Adipocyte (in vitro differentiated cells): ENCODE measurements at regions not wholly inside any gene's neighbourhood (a gene's known extent, or its start where the extent isn't known, plus 50 kb on each side); places are given as distances from the start of the nearest gene placed in this dataset.
A peak's percentile ranks its signal among the peaks of the same experiment; 100 is the strongest.
"Not testable (repeated sequence)": the region's sequence is repeated elsewhere in the genome, so short reads cannot be mapped to it uniquely, and the experiment has no call there.

Experiments used
- DNase-seq: peaks from one replicate; pipeline ENCODE4 v3.0.0-alpha.2; 2015; ENCODE audit warnings: low read depth
- H3K27me3 ChIP-seq: replicated peaks from 2 replicates; pipeline ENCODE4 v1.7.0; 2013; ENCODE audit warnings: mild to moderate bottlenecking, low read length, moderate library complexity; ENCODE audit not compliant: control insufficient read depth, insufficient read depth
- H3K36me3 ChIP-seq: 2 replicates; pipeline ENCODE4 v1.7.0; 2013; ENCODE audit warnings: low read length, mild to moderate bottlenecking, moderate library complexity; ENCODE audit not compliant: control insufficient read depth, insufficient read depth, severe bottlenecking
- H3K4me1 ChIP-seq: 2 replicates; pipeline ENCODE4 v1.7.0; 2013; ENCODE audit warnings: mild to moderate bottlenecking, low read length, moderate library complexity; ENCODE audit not compliant: control insufficient read depth, insufficient read depth
- H3K4me3 ChIP-seq: 2 replicates; pipeline ENCODE4 v1.7.0; 2013; ENCODE audit warnings: mild to moderate bottlenecking, low read length, moderate library complexity
- H3K9ac ChIP-seq: 2 replicates; pipeline ENCODE4 v1.7.0; 2013; ENCODE audit warnings: mild to moderate bottlenecking, low read length, moderate library complexity
- H3K9me3 ChIP-seq: 2 replicates; pipeline ENCODE4 v1.7.0; 2013; ENCODE audit warnings: mild to moderate bottlenecking, low read length, moderate library complexity; ENCODE audit not compliant: control insufficient read depth

GRCh38 chr17:70750983-70751382 lies 581.7 kb downstream of the KCNJ2 start:
- no peaks in the 10 kb centered on the region for H3K9me3 ChIP-seq
- H3K4me3 ChIP-seq: no peak overlapping the region
- no peaks in the 10 kb centered on the region for H3K27me3 ChIP-seq
- DNase-seq: no peak
- no peaks in the 10 kb centered on the region for H3K4me1 ChIP-seq
- no peak overlapping the region for H3K9ac ChIP-seq
- no peaks in the 10 kb centered on the region for H3K36me3 ChIP-seq

- H3K9ac ChIP-seq, H3K4me1 ChIP-seq, H3K4me3 ChIP-seq, DNase-seq, H3K9me3 ChIP-seq, H3K36me3 ChIP-seq, H3K27me3 ChIP-seq: not testable (repeated sequence)
Measured at GRCh38 chr17:70752461-70752860, 583.1 kb downstream of the KCNJ2 start.

GRCh38 chr17:70752966-70753467 lies 583.7 kb downstream of the KCNJ2 start:
- H3K27me3 ChIP-seq: no peaks in the 10 kb centered on the region
- H3K9ac ChIP-seq: no peak overlapping the region
- no peak for DNase-seq
- H3K4me1 ChIP-seq: no peaks in the 10 kb centered on the region
- H3K4me3 ChIP-seq: no peak overlapping the region
- H3K9me3 ChIP-seq: no peaks in the 10 kb centered on the region
- no peaks in the 10 kb centered on the region for H3K36me3 ChIP-seq

GRCh38 chr17:70763018-70763417 lies 593.7 kb downstream of the KCNJ2 start:
- H3K9me3 ChIP-seq: no peaks in the 10 kb centered on the region
- H3K9ac ChIP-seq: no peak overlapping the region
- no peaks in the 10 kb centered on the region for H3K4me1 ChIP-seq
- H3K27me3 ChIP-seq: no peaks in the 10 kb centered on the region
- no peak overlapping the region for H3K4me3 ChIP-seq
- no peaks in the 10 kb centered on the region for H3K36me3 ChIP-seq
- no peak for DNase-seq

GRCh38 chr17:70767102-70767701 lies 597.9 kb downstream of the KCNJ2 start:
- H3K9me3 ChIP-seq: no peaks in the 10 kb centered on the region
- no peaks in the 10 kb centered on the region for H3K27me3 ChIP-seq
- peak; percentile 54 for DNase-seq
- H3K4me3 ChIP-seq: no peak overlapping the region
- no peak overlapping the region for H3K9ac ChIP-seq
- H3K4me1 ChIP-seq: no peaks in the 10 kb centered on the region
- no peaks in the 10 kb centered on the region for H3K36me3 ChIP-seq

GRCh38 chr17:70769956-70770355 lies 600.6 kb downstream of the KCNJ2 start:
- H3K27me3 ChIP-seq: no peaks in the 10 kb centered on the region
- peaks cover 4% of the 10 kb centered on the region for H3K4me1 ChIP-seq
- no peak overlapping the region for H3K4me3 ChIP-seq
- no peaks in the 10 kb centered on the region for H3K9me3 ChIP-seq
- DNase-seq: no peak
- H3K9ac ChIP-seq: no peak overlapping the region
- H3K36me3 ChIP-seq: no peaks in the 10 kb centered on the region

GRCh38 chr17:70771804-70772386 lies 602.6 kb downstream of the KCNJ2 start:
- DNase-seq: no peak
- Histone ChIP-seq H3K4me3 (no peak overlapping the region), H3K36me3 (no peaks in the 10 kb centered on the region), H3K9me3 (no peaks in the 10 kb centered on the region), H3K27me3 (no peaks in the 10 kb centered on the region), H3K9ac (no peak overlapping the region), H3K4me1 (peaks cover 11% of the 10 kb centered on the region)

GRCh38 chr17:70772761-70773160 lies 603.4 kb downstream of the KCNJ2 start:
- Histone ChIP-seq H3K9ac (no peak overlapping the region), H3K4me1 (peaks cover 11% of the 10 kb centered on the region), H3K36me3 (no peaks in the 10 kb centered on the region), H3K9me3 (no peaks in the 10 kb centered on the region), H3K4me3 (no peak overlapping the region), H3K27me3 (no peaks in the 10 kb centered on the region)
- DNase-seq: no peak

GRCh38 chr17:70773258-70773657 lies 603.9 kb downstream of the KCNJ2 start:
- Histone ChIP-seq H3K9me3 (no peaks in the 10 kb centered on the region), H3K27me3 (no peaks in the 10 kb centered on the region), H3K4me3 (no peak overlapping the region), H3K36me3 (no peaks in the 10 kb centered on the region), H3K9ac (no peak overlapping the region), H3K4me1 (peaks cover 11% of the 10 kb centered on the region)
- DNase-seq: no peak

GRCh38 chr17:70774339-70775117 lies 605.2 kb downstream of the KCNJ2 start:
- no peak for DNase-seq
- Histone ChIP-seq H3K4me3 (no peak overlapping the region), H3K36me3 (no peaks in the 10 kb centered on the region), H3K27me3 (no peaks in the 10 kb centered on the region), H3K9me3 (no peaks in the 10 kb centered on the region), H3K9ac (no peak overlapping the region), H3K4me1 (peaks cover 11% of the 10 kb centered on the region)

- Histone ChIP-seq H3K36me3 (no peaks in the 10 kb centered on the region), H3K4me3 (no peak overlapping the region), H3K9ac (no peak overlapping the region), H3K27me3 (no peaks in the 10 kb centered on the region), H3K4me1 (peaks cover 11% of the 10 kb centered on the region), H3K9me3 (no peaks in the 10 kb centered on the region)
- no peak for DNase-seq
Measured at GRCh38 chr17:70775679-70776078, 606.3 kb downstream of the KCNJ2 start.
